Gastrocnemius medialis (tissue), 4 donors: ENCODE measurements at regions not wholly inside any gene's neighbourhood (a gene's known extent, or its start where the extent isn't known, plus 50 kb on each side); places are given as distances from the start of the nearest gene placed in this dataset.

Experiments
- ATAC-seq, 2 donors: fragments of 150-250 bp; one replicate each; pipeline ENCODE4 v1.9.1; 2016
- DNase-seq, 2 donors: peaks; one replicate each; pipeline ENCODE4 v3.0.0-alpha.2; 2019
- H3K27ac ChIP-seq, 4 donors: fragments of 200-600 bp; sonication (generic); 1 replicate in 1 of 4; 2 replicates in 3 of 4; pipeline ENCODE4 v1.5.1; 2016 to 2018; ENCODE audit warnings: mild to moderate bottlenecking in 2 of 4, moderate library complexity in 1 of 4
- H3K27me3 ChIP-seq, 3 donors: fragments of 200-600 bp; sonication (generic) in 2 of 3; 1 replicate in 1 of 3; 2 replicates in 2 of 3; pipeline versions ENCODE4 v1.5.1 to v1.6.0; 2016 to 2019; ENCODE audit warnings: mild to moderate bottlenecking in 1 of 3, moderate library complexity in 1 of 3
- H3K36me3 ChIP-seq, 2 donors: fragments of 200-600 bp; sonication (generic) in 1 of 2; one replicate each; pipeline ENCODE4 v1.5.1; 2017 to 2018
- H3K4me1 ChIP-seq, 2 donors: fragments of 200-600 bp; sonication (generic) in 1 of 2; one replicate each; pipeline ENCODE4 v1.5.1; 2016 to 2017; ENCODE audit warnings: mild to moderate bottlenecking in 2 of 2
- H3K4me3 ChIP-seq, 4 donors: fragments of 200-600 bp; sonication (generic) in 3 of 4; 1 replicate in 1 of 4; 2 replicates in 3 of 4; pipeline ENCODE4 v1.5.1; 2016 to 2019; ENCODE audit warnings: mild to moderate bottlenecking in 2 of 4
- H3K9me3 ChIP-seq, 3 donors: fragments of 200-600 bp; sonication (generic) in 2 of 3; 1 replicate in 1 of 3; 2 replicates in 2 of 3; pipeline ENCODE4 v1.5.1; 2016 to 2019
- CTCF ChIP-seq, 5 experiments: fragments of 450-650 bp in 3 of 5; fragments of 200-600 bp in 2 of 5; sonication (generic) in 2 of 5; IDR thresholded peaks in 4 of 5; conservative IDR thresholded peaks in 1 of 5; 1 replicate in 4 of 5; 2 replicates in 1 of 5; pipeline ENCODE4 v1.5.1; 2016 to 2019; ENCODE audit warnings: antibody characterized with exemption in 5 of 5, mild to moderate bottlenecking in 3 of 5, moderate library complexity in 3 of 5
- POLR2A ChIP-seq, 2 donors: fragments of 450-650 bp; IDR thresholded peaks; one replicate each; pipeline ENCODE4 v1.6.1; 2017; ENCODE audit warnings: antibody characterized with exemption in 2 of 2, mild to moderate bottlenecking in 2 of 2, moderate library complexity in 2 of 2
- in situ Hi-C, 4 donors: fragments of 200-750 bp; cut with MboI; loops; one replicate each; pipeline versions ENCODE4 v1.15.0 to v1.8.0; 2017; ENCODE audit warnings: low sequenced_read_pairs in 4 of 4
- intact Hi-C: fragments of 100-400 bp; cut with DNase I; formaldehyde crosslinking; loops from one replicate; pipeline ENCODE4 v1.15.1; 2023; ENCODE audit warnings: low total_unique reads

DNA sequence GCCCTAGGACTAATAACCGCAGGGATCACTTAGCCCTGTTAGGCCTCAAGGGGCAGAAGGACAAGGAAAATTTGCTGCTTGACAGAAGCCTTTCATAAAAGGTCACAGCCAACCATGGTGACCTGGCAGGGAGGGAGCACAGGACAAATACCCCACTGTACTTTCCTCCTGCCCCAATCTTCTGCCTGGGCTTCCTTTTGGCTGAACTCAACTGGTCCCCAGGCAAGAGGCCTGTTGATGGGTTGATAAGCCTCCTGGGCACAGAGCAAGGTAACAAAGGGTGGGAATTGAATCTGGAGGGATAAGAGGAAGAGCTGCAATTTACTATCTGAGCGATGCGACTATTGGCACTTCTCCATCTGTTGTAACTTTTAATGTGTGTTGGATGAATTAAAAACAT lies 392.9 kb downstream of the RASEF start:
- ATAC-seq (no peak), DNase-seq (no peak)
- no peaks in the 10 kb centered on the region for H3K4me1 ChIP-seq
- intact Hi-C loops, result no loop called here
- H3K9me3 ChIP-seq, result no peaks in the 10 kb centered on the region
- H3K27me3 ChIP-seq, result no peaks in the 10 kb centered on the region
- H3K4me3 ChIP-seq, result no peak overlapping the region
- in situ Hi-C loops, result no loop called here
- TF ChIP-seq POLR2A (IDR thresholded peaks at IDR 0.05) (no peak), CTCF (IDR thresholded peaks at IDR 0.05 in 4 of 5, conservative IDR thresholded peaks at IDR 0.05 in 1 of 5) (no peak)
- no peak overlapping the region for H3K27ac ChIP-seq
- H3K36me3 ChIP-seq, result no peaks in the 10 kb centered on the region

- intact Hi-C loops (no loop called here), in situ Hi-C loops (no loop called here)
- Histone ChIP-seq H3K27ac (no peak overlapping the region), H3K4me1 (no peaks in the 10 kb centered on the region), H3K27me3 (no peaks in the 10 kb centered on the region), H3K9me3 (no peaks in the 10 kb centered on the region), H3K4me3 (no peak overlapping the region), H3K36me3 (no peaks in the 10 kb centered on the region)
- DNase-seq (no peak), ATAC-seq (no peak)
- TF ChIP-seq CTCF (IDR thresholded peaks at IDR 0.05 in 4 of 5, conservative IDR thresholded peaks at IDR 0.05 in 1 of 5) (no peak), POLR2A (IDR thresholded peaks at IDR 0.05) (no peak)
These were observed 392.2 kb downstream of the RASEF start for GRCh38 chr9:82670726-82671125.

GRCh38 chr9:82673201-82673600 lies 389.7 kb downstream of the RASEF start:
- intact Hi-C loops, result no loop called here
- Histone ChIP-seq H3K4me1 (no peaks in the 10 kb centered on the region), H3K27ac (no peak overlapping the region), H3K9me3 (no peaks in the 10 kb centered on the region), H3K36me3 (no peaks in the 10 kb centered on the region), H3K27me3 (no peaks in the 10 kb centered on the region), H3K4me3 (no peak overlapping the region)
- in situ Hi-C loops, result no loop called here
- TF ChIP-seq POLR2A (IDR thresholded peaks at IDR 0.05), result no peak
- TF ChIP-seq CTCF (IDR thresholded peaks at IDR 0.05 in 4 of 5, conservative IDR thresholded peaks at IDR 0.05 in 1 of 5), result no peak
- DNase-seq (no peak), ATAC-seq (no peak)

GRCh38 chr9:82673919-82674318 lies 389.0 kb downstream of the RASEF start:
- TF ChIP-seq POLR2A (IDR thresholded peaks at IDR 0.05) (no peak), CTCF (IDR thresholded peaks at IDR 0.05 in 4 of 5, conservative IDR thresholded peaks at IDR 0.05 in 1 of 5) (no peak)
- H3K4me3 ChIP-seq, result no peak overlapping the region
- H3K36me3 ChIP-seq, result no peaks in the 10 kb centered on the region
- DNase-seq, result no peak
- H3K9me3 ChIP-seq, result no peaks in the 10 kb centered on the region
- no peak overlapping the region for H3K27ac ChIP-seq
- intact Hi-C loops (no loop called here), in situ Hi-C loops (no loop called here)
- no peaks in the 10 kb centered on the region for H3K27me3 ChIP-seq
- no peak for ATAC-seq
- no peaks in the 10 kb centered on the region for H3K4me1 ChIP-seq

DNA sequence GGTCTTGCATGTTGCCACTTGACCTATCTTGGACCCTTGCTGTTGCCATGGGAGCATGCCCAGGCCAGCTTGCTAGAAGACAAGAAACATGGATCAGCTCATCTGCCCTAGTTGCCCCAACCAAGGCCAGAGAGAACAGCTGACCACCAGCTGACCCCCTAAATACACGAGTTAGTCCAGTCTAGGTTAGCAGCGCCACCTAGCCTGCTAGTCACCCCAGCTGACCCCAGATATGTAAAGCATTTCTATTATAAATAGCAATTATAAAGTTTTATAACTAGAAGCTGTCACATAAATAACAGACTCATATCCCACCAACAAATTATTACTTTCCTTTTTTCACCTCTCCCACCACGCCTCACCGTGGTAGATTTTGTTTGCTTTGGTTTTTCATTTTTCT lies 387.8 kb downstream of the RASEF start:
- Histone ChIP-seq H3K4me1 (no peaks in the 10 kb centered on the region), H3K36me3 (no peaks in the 10 kb centered on the region), H3K27ac (no peak overlapping the region), H3K27me3 (no peaks in the 10 kb centered on the region), H3K4me3 (no peak overlapping the region), H3K9me3 (no peaks in the 10 kb centered on the region)
- ATAC-seq (no peak), DNase-seq (no peak)
- TF ChIP-seq POLR2A (IDR thresholded peaks at IDR 0.05) (no peak), CTCF (IDR thresholded peaks at IDR 0.05 in 4 of 5, conservative IDR thresholded peaks at IDR 0.05 in 1 of 5) (no peak)
- in situ Hi-C loops, result no loop called here
- intact Hi-C loops, result no loop called here
